ENCODE measurements at regions not wholly inside any gene's neighbourhood (a gene's known extent, or its start where the extent isn't known, plus 50 kb on each side); places are given as distances from the start of the nearest gene placed in this dataset.

- no peak for DNase-seq
Observed at GRCh38 chr1:57638239-57638638, 214.4 kb upstream of the DAB1 start.

GRCh38 chr1:57637155-57637554 is 213.3 kb upstream of the DAB1 start:
- no peak for DNase-seq

GRCh38 chr1:57633881-57634280 is 210.0 kb upstream of the DAB1 start:
- no peak for DNase-seq

GRCh38 chr1:57633056-57633455 is 209.2 kb upstream of the DAB1 start:
- DNase-seq, result no peak

GRCh38 chr1:57632401-57632800 is 208.5 kb upstream of the DAB1 start:
- no peak for DNase-seq

- no peak for DNase-seq
Observed at GRCh38 chr1:57627612-57628011, 203.8 kb upstream of the DAB1 start.

GRCh38 chr1:57623791-57624538 is 200.1 kb upstream of the DAB1 start:
- DNase-seq, result no peak

GRCh38 chr1:57623039-57623790 is 199.4 kb upstream of the DAB1 start:
- peak; percentile 28 to 36 for DNase-seq

- no peak for DNase-seq
Observed at GRCh38 chr1:57621776-57622175, 197.9 kb upstream of the DAB1 start.

GRCh38 chr1:57620605-57621004 is 196.7 kb upstream of the DAB1 start:
- DNase-seq, result no peak

GRCh38 chr1:57616921-57617320 is 193.1 kb upstream of the DAB1 start:
- no peak for DNase-seq

- DNase-seq, result no peak
Observed at GRCh38 chr1:57615956-57616355, 192.1 kb upstream of the DAB1 start.

- DNase-seq, result no peak
Observed at GRCh38 chr1:57612833-57613232, 189.0 kb upstream of the DAB1 start.

- no peak for DNase-seq
Observed at GRCh38 chr1:57605933-57606332, 182.1 kb upstream of the DAB1 start.

GRCh38 chr1:57603696-57604095 is 179.8 kb upstream of the DAB1 start:
- DNase-seq, result no peak

GRCh38 chr1:57600424-57600823 is 176.6 kb upstream of the DAB1 start:
- no peak for DNase-seq

- peak; percentile 44 to 66 for DNase-seq
Observed at GRCh38 chr1:57599236-57599994, 175.6 kb upstream of the DAB1 start.

GRCh38 chr1:57597036-57597435 is 173.2 kb upstream of the DAB1 start:
- DNase-seq, result no peak

GRCh38 chr1:57594002-57594401 is 170.1 kb upstream of the DAB1 start:
- no peak for DNase-seq

- DNase-seq, result peak in 1 of 2 donors; percentile 23
Observed at GRCh38 chr1:57591842-57592241, 168.0 kb upstream of the DAB1 start.

- no peak for DNase-seq
Observed at GRCh38 chr1:57590978-57591377, 167.1 kb upstream of the DAB1 start.

- DNase-seq, result no peak
Observed at GRCh38 chr1:57586842-57587241, 163.0 kb upstream of the DAB1 start.

- no peak for DNase-seq
Observed at GRCh38 chr1:57578680-57579079, 154.8 kb upstream of the DAB1 start.
